ENCODE measurements at regions not wholly inside any gene's neighbourhood (a gene's known extent, or its start where the extent isn't known, plus 50 kb on each side); places are given as distances from the start of the nearest gene placed in this dataset.

DNA sequence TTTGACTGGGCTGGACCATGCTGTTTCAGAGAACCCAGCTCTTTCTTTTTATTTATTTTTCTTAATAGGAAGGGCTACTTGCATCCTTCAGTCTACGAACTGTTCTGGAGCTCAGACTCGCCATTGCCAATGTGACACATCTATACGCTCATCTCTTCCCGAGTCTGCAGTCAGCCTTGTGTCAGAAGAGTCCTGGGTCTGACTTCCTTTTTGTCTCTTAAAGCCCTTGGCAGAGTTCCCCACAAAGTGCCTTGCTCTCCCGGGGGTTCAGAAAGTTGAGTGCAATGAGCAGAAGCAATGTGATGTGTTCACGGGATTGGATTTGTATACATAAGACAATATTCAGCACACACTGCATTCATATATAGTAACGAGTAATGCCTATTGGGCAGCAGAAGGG, 140.4 kb downstream of the ATPSCKMT start:
- CTCF ChIA-PET (ENCODE audit: unreplicated experiment), result no interaction called here
- H3K27ac ChIP-seq (ENCODE audit: low read depth, low read length, poor library complexity, severe bottlenecking), result no peak overlapping the region
- H3K4me1 ChIP-seq (ENCODE audit: insufficient read depth, low read length, poor library complexity, severe bottlenecking), result no peaks in the 10 kb centered on the region
- H3K36me3 ChIP-seq (ENCODE audit: insufficient read depth, low read length), result no peaks in the 10 kb centered on the region
- no peak overlapping the region for H2AFZ ChIP-seq (ENCODE audit: low read length)
- no peaks in the 10 kb centered on the region for H4K20me1 ChIP-seq (ENCODE audit: insufficient read depth, low read length)
- DNase-seq (ENCODE audit: low spot score), result no peak
- no peaks in the 10 kb centered on the region for H3K9me2 ChIP-seq (ENCODE audit: insufficient read depth, low read length)
- BruUV-seq (replicated peaks), result no TSS peak
- TF ChIP-seq, protein P1, sequence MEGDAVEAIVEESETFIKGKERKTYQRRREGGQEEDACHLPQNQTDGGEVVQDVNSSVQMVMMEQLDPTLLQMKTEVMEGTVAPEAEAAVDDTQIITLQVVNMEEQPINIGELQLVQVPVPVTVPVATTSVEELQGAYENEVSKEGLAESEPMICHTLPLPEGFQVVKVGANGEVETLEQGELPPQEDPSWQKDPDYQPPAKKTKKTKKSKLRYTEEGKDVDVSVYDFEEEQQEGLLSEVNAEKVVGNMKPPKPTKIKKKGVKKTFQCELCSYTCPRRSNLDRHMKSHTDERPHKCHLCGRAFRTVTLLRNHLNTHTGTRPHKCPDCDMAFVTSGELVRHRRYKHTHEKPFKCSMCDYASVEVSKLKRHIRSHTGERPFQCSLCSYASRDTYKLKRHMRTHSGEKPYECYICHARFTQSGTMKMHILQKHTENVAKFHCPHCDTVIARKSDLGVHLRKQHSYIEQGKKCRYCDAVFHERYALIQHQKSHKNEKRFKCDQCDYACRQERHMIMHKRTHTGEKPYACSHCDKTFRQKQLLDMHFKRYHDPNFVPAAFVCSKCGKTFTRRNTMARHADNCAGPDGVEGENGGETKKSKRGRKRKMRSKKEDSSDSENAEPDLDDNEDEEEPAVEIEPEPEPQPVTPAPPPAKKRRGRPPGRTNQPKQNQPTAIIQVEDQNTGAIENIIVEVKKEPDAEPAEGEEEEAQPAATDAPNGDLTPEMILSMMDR (conservative IDR thresholded peaks at IDR 0.05; ENCODE audit: low read length), result no peak
- no peak for TF ChIP-seq EZH2phosphoT487 (IDR thresholded peaks at IDR 0.05; ENCODE audit: borderline replicate concordance, low read depth, low read length)
- no peaks in the 10 kb centered on the region for H3K9me3 ChIP-seq (ENCODE audit: low read length)
- H3K4me3 ChIP-seq (ENCODE audit: low read depth, low read length, poor library complexity, severe bottlenecking), result no peak overlapping the region
- H3K79me2 ChIP-seq (ENCODE audit: insufficient read depth, low read depth, low read length), result no peaks in the 10 kb centered on the region
- POLR2A ChIA-PET, result no interaction called here
- intact Hi-C loops (cut with micrococcal nuclease; ENCODE audit: unreplicated experiment), result no loop called here
- no peak overlapping the region for H3K4me2 ChIP-seq (ENCODE audit: low read length)

DNA sequence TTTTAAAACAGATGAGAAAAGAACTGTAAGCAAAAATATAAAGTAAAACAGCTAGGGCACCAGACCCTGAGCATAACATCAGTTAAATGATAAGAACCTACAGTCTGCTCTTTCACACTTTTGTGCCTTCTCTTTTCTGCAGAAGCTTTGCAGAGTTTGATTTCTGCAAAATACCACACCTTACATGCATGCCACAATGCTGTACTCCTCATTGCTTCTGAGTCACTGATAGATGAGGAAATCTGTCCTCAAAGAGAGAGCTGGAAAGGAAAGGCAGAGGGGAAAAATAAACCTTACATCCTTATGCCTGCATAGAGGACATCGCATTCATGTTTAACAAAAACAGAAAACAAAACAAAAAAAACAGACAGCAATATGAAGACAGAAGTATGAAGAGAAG, 142.9 kb downstream of the ATPSCKMT start:
- Histone ChIP-seq H3K9me2 (ENCODE audit: insufficient read depth, low read length) (no peaks in the 10 kb centered on the region), H3K4me2 (ENCODE audit: low read length) (no peak overlapping the region), H3K79me2 (ENCODE audit: insufficient read depth, low read depth, low read length) (no peaks in the 10 kb centered on the region), H3K9me3 (ENCODE audit: low read length) (no peaks in the 10 kb centered on the region), H3K4me1 (ENCODE audit: insufficient read depth, low read length, poor library complexity, severe bottlenecking) (no peaks in the 10 kb centered on the region), H3K36me3 (ENCODE audit: insufficient read depth, low read length) (no peaks in the 10 kb centered on the region), H4K20me1 (ENCODE audit: insufficient read depth, low read length) (no peaks in the 10 kb centered on the region), H2AFZ (ENCODE audit: low read length) (no peak overlapping the region), H3K27ac (ENCODE audit: low read depth, low read length, poor library complexity, severe bottlenecking) (no peak overlapping the region), H3K4me3 (ENCODE audit: low read depth, low read length, poor library complexity, severe bottlenecking) (no peak overlapping the region)
- intact Hi-C loops (cut with micrococcal nuclease; ENCODE audit: unreplicated experiment), result no loop called here
- CTCF ChIA-PET (ENCODE audit: unreplicated experiment), result no interaction called here
- no TSS peak for BruUV-seq (replicated peaks)
- no peak for DNase-seq (ENCODE audit: low spot score)
- no peak for TF ChIP-seq EZH2phosphoT487 (IDR thresholded peaks at IDR 0.05; ENCODE audit: borderline replicate concordance, low read depth, low read length)
- TF ChIP-seq, protein P1 (conservative IDR thresholded peaks at IDR 0.05; ENCODE audit: low read length), result no peak
- POLR2A ChIA-PET, result no interaction called here

DNA sequence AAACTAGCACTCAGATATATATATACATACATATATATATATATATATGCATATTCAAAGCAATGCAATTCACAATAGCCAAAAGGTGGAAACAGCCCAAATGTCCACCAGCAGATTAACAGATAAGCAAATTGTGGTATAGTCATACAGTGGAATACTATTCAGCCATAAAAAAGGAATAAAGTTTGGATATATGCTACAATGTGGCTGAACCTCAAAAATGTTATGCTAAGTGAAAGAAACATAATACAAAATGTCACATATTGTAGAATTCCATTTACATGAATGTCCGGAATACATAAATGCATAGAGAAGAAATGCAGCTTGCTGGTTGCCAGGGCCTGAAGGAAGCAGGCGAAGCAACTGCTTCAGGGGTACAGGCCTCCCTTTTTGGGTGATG, 143.4 kb downstream of the ATPSCKMT start:
- no peak for DNase-seq (ENCODE audit: low spot score)
- ChIA-PET CTCF (ENCODE audit: unreplicated experiment) (no interaction called here), POLR2A (no interaction called here)
- Histone ChIP-seq H3K4me2 (ENCODE audit: low read length) (no peak overlapping the region), H3K4me3 (ENCODE audit: low read depth, low read length, poor library complexity, severe bottlenecking) (no peak overlapping the region), H4K20me1 (ENCODE audit: insufficient read depth, low read length) (no peaks in the 10 kb centered on the region), H3K36me3 (ENCODE audit: insufficient read depth, low read length) (no peaks in the 10 kb centered on the region), H3K4me1 (ENCODE audit: insufficient read depth, low read length, poor library complexity, severe bottlenecking) (no peaks in the 10 kb centered on the region), H3K79me2 (ENCODE audit: insufficient read depth, low read depth, low read length) (no peaks in the 10 kb centered on the region), H3K9me3 (ENCODE audit: low read length) (no peaks in the 10 kb centered on the region), H3K9me2 (ENCODE audit: insufficient read depth, low read length) (no peaks in the 10 kb centered on the region), H3K27ac (ENCODE audit: low read depth, low read length, poor library complexity, severe bottlenecking) (no peak overlapping the region), H2AFZ (ENCODE audit: low read length) (no peak overlapping the region)
- intact Hi-C loops (cut with micrococcal nuclease; ENCODE audit: unreplicated experiment), result no loop called here
- no peak for TF ChIP-seq EZH2phosphoT487 (IDR thresholded peaks at IDR 0.05; ENCODE audit: borderline replicate concordance, low read depth, low read length)
- TF ChIP-seq, protein P1 (conservative IDR thresholded peaks at IDR 0.05; ENCODE audit: low read length), result no peak
- no TSS peak for BruUV-seq (replicated peaks)
